Choroid plexus epithelial cell (primary cell): ENCODE measurements at regions not wholly inside any gene's neighbourhood (a gene's known extent, or its start where the extent isn't known, plus 50 kb on each side); places are given as distances from the start of the nearest gene placed in this dataset.

ENCODE experiments used
- DNase-seq: peaks from one replicate; pipeline ENCODE4 v3.0.0-alpha.2; 2010; ENCODE audit warnings: low read depth
- H3K4me3 ChIP-seq: 2 replicates; pipeline ENCODE4 v1.5.1; 2011; ENCODE audit warnings: low read depth, mild to moderate bottlenecking, control low read depth, low read length, moderate library complexity
- CTCF ChIP-seq: conservative IDR thresholded peaks from 2 replicates; pipeline ENCODE4 v1.5.1; 2011; ENCODE audit warnings: low read depth, mild to moderate bottlenecking, control low read depth, inconsistent platforms, low read length, moderate library complexity

GRCh38 chr1:239224100-239224499 is 162.3 kb upstream of the CHRM3 start:
- H3K4me3 ChIP-seq, result no peak overlapping the region
- no peak for DNase-seq
- TF ChIP-seq CTCF, result no peak

- no peak for DNase-seq
- TF ChIP-seq CTCF, result no peak
Observed at GRCh38 chr1:239222999-239223398, 163.4 kb upstream of the CHRM3 start.

GRCh38 chr1:239221656-239222055 is 164.7 kb upstream of the CHRM3 start:
- no peak for TF ChIP-seq CTCF
- H3K4me3 ChIP-seq, result no peak overlapping the region
- DNase-seq, result no peak

More at GRCh38 chr1:239222999-239223398, 163.4 kb upstream of the CHRM3 start:
- no peak overlapping the region for H3K4me3 ChIP-seq

GRCh38 chr1:239219679-239220078 is 166.7 kb upstream of the CHRM3 start:
- no peak for DNase-seq
- no peak overlapping the region for H3K4me3 ChIP-seq
- no peak for TF ChIP-seq CTCF

GRCh38 chr1:239218301-239218700 is 168.1 kb upstream of the CHRM3 start:
- TF ChIP-seq CTCF, result no peak

GRCh38 chr1:239212811-239213220 is 173.6 kb upstream of the CHRM3 start:
- H3K4me3 ChIP-seq, result no peak overlapping the region
- no peak for TF ChIP-seq CTCF
- no peak for DNase-seq

More at GRCh38 chr1:239218301-239218700, 168.1 kb upstream of the CHRM3 start:
- no peak for DNase-seq
- no peak overlapping the region for H3K4me3 ChIP-seq

GRCh38 chr1:239209591-239209990 is 176.8 kb upstream of the CHRM3 start:
- H3K4me3 ChIP-seq, result no peak overlapping the region
- no peak for TF ChIP-seq CTCF
- DNase-seq, result no peak
